H1 (cell line): ENCODE measurements at regions not wholly inside any gene's neighbourhood (a gene's known extent, or its start where the extent isn't known, plus 50 kb on each side); places are given as distances from the start of the nearest gene placed in this dataset.

ENCODE experiments used
- BRCA1 ChIP-seq: IDR thresholded peaks from 2 replicates; pipeline ENCODE4 v1.6.1; 2012; ENCODE audit warnings: low read depth, low read length, improper control_type of control experiment
- JUN ChIP-seq: IDR thresholded peaks from 2 replicates; pipeline ENCODE4 v1.6.1; 2011; ENCODE audit warnings: low read depth, mild to moderate bottlenecking, improper control_type of control experiment, low read length
- MAFK ChIP-seq: IDR thresholded peaks from 2 replicates; pipeline ENCODE4 v1.6.1; 2012; ENCODE audit warnings: low read depth, mild to moderate bottlenecking, improper control_type of control experiment, low read length
- PHF8 ChIP-seq: fragments of 200-600 bp; sonication (generic); conservative IDR thresholded peaks from 2 replicates; pipeline ENCODE4 v1.7.1; 2012; ENCODE audit warnings: low read depth, mild to moderate bottlenecking, inconsistent platforms, low read length, moderate library complexity
- SP1 ChIP-seq: IDR thresholded peaks from 2 replicates; pipeline ENCODE4 v1.6.1; 2011; ENCODE audit warnings: low read depth, low read length
- SRF ChIP-seq: IDR thresholded peaks from 2 replicates; pipeline ENCODE4 v1.6.1; 2011; ENCODE audit warnings: mild to moderate bottlenecking, low read depth, low read length, moderate library complexity
- TCF12 ChIP-seq: IDR thresholded peaks from 2 replicates; pipeline ENCODE4 v1.6.1; 2011; ENCODE audit warnings: low read depth, mild to moderate bottlenecking, low read length

- TF ChIP-seq TCF12 (no peak), PHF8 (no peak), SRF (no peak), SP1 (no peak), JUN (no peak), BRCA1 (no peak), MAFK (no peak)
Measured at GRCh38 chr3:145943952-145944351, 217.0 kb downstream of the PLOD2 start.
